ENCODE measurements at regions not wholly inside any gene's neighbourhood (a gene's known extent, or its start where the extent isn't known, plus 50 kb on each side); places are given as distances from the start of the nearest gene placed in this dataset.

GRCh38 chr10:8144496-8144895 lies 90.0 kb downstream of the GATA3 start (continued):
- no peak for TF ChIP-seq ELF1 (IDR thresholded peaks at IDR 0.05; ENCODE audit: borderline replicate concordance, low read depth)
- no peak for TF ChIP-seq JUND (IDR thresholded peaks at IDR 0.05)
- TF ChIP-seq EZH2phosphoT487 (IDR thresholded peaks at IDR 0.05; ENCODE audit: borderline replicate concordance) = no peak
- TF ChIP-seq SRF (IDR thresholded peaks at IDR 0.05; ENCODE audit: low read depth) = no peak
- TF ChIP-seq POLR2AphosphoS5 (IDR thresholded peaks at IDR 0.05; ENCODE audit: low read depth, low read length) = no peak
- TF ChIP-seq TCF7L2 (IDR thresholded peaks at IDR 0.05; ENCODE audit: borderline replicate concordance, extremely low read depth, insufficient read depth, insufficient read length) = no peak
- TF ChIP-seq ZFX (IDR thresholded peaks at IDR 0.05) = no peak
- TF ChIP-seq ZNF274 (IDR thresholded peaks at IDR 0.05; ENCODE audit: low read depth, low read length) = no peak
- no peak for TF ChIP-seq REST (IDR thresholded peaks at IDR 0.05; ENCODE audit: low read depth)
- TF ChIP-seq POLR2A (IDR thresholded peaks at IDR 0.05; ENCODE audit: borderline replicate concordance, extremely low read depth, insufficient read depth, insufficient read length) = no peak

GRCh38 chr10:8146650-8147049 lies 92.2 kb downstream of the GATA3 start:
- CTCF ChIA-PET = no interaction called here
- H3K27ac ChIP-seq (ENCODE audit: low read depth, low read length) = no peak overlapping the region
- ATAC-seq (peak; percentile 53; the same call in 1 of the 2 replicates), DNase-seq (ENCODE audit: low read depth, low spot score) (peak; percentile 6)
- RAD21 ChIA-PET (ENCODE audit: low non-redundant PET in 1 of 2, low total read pairs in 2 of 2, uncharacterized antibody in 2 of 2, unreplicated experiment in 2 of 2) = no interaction called here
- no peaks in the 10 kb centered on the region for H4K20me1 ChIP-seq (ENCODE audit: insufficient read depth)
- no peaks in the 10 kb centered on the region for H3K27me3 ChIP-seq (ENCODE audit: insufficient read depth, low read length)
- H3K9me3 ChIP-seq (ENCODE audit: control insufficient read depth in 1 of 2, insufficient read depth in 1 of 2, low read depth in 1 of 2, low read length in 2 of 2) = no peaks in the 10 kb centered on the region
- no peak overlapping the region for H3K9ac ChIP-seq (ENCODE audit: low read length)
- no TSS peak for BruUV-seq (replicated peaks)
- H3K36me3 ChIP-seq (ENCODE audit: control insufficient read depth in 1 of 2, insufficient read depth in 2 of 2, low read length in 2 of 2) = no peaks in the 10 kb centered on the region
- no peak overlapping the region for H3K4me3 ChIP-seq (replicated peaks in 1 of 2; ENCODE audit: low read depth in 1 of 2, low read length in 2 of 2)
- POLR2A ChIA-PET = no interaction called here
- intact Hi-C loops (cut with micrococcal nuclease) = no loop called here
- no peaks in the 10 kb centered on the region for H3K79me2 ChIP-seq (ENCODE audit: insufficient read depth, low read length)
- peaks cover 0 to 9% of the 10 kb centered on the region in 2 experiments; a peak in 1 of 4 replicates for H3K4me1 ChIP-seq (ENCODE audit: control insufficient read depth in 1 of 2, insufficient read depth in 2 of 2, low read length in 2 of 2)
- H2AFZ ChIP-seq (ENCODE audit: low read depth, low read length, poor library complexity, severe bottlenecking) = no peak overlapping the region
- peak overlapping the region; percentile 8; the same call in 1 of the 2 replicates for H3K4me2 ChIP-seq (ENCODE audit: low read length)
- no peaks in the 10 kb centered on the region for H3K9me2 ChIP-seq (ENCODE audit: insufficient read depth)
- TF ChIP-seq RAD21 (IDR thresholded peaks at IDR 0.05; ENCODE audit: low read depth) (no peak), SRF (IDR thresholded peaks at IDR 0.05; ENCODE audit: low read depth) (no peak), CEBPB (IDR thresholded peaks at IDR 0.05; ENCODE audit: low read depth) (no peak), TCF7L2 (IDR thresholded peaks at IDR 0.05; ENCODE audit: borderline replicate concordance, extremely low read depth, insufficient read depth, insufficient read length) (no peak), SIN3A (IDR thresholded peaks at IDR 0.05; ENCODE audit: low read depth) (no peak), SP1 (IDR thresholded peaks at IDR 0.05; ENCODE audit: low read depth) (no peak), ZNF274 (IDR thresholded peaks at IDR 0.05; ENCODE audit: low read depth, low read length) (no peak), FOSL1 (IDR thresholded peaks at IDR 0.05; ENCODE audit: low read depth) (no peak), ZBTB33 (IDR thresholded peaks at IDR 0.05; ENCODE audit: extremely low read depth, insufficient replicate concordance, low read length) (no peak), EZH2phosphoT487 (IDR thresholded peaks at IDR 0.05; ENCODE audit: borderline replicate concordance) (no peak), REST (IDR thresholded peaks at IDR 0.05; ENCODE audit: low read depth) (no peak), MAX (IDR thresholded peaks at IDR 0.05) (no peak)

Data from HCT116 (cell line).